ENCODE measurements at regions not wholly inside any gene's neighbourhood (a gene's known extent, or its start where the extent isn't known, plus 50 kb on each side); places are given as distances from the start of the nearest gene placed in this dataset.

DNA sequence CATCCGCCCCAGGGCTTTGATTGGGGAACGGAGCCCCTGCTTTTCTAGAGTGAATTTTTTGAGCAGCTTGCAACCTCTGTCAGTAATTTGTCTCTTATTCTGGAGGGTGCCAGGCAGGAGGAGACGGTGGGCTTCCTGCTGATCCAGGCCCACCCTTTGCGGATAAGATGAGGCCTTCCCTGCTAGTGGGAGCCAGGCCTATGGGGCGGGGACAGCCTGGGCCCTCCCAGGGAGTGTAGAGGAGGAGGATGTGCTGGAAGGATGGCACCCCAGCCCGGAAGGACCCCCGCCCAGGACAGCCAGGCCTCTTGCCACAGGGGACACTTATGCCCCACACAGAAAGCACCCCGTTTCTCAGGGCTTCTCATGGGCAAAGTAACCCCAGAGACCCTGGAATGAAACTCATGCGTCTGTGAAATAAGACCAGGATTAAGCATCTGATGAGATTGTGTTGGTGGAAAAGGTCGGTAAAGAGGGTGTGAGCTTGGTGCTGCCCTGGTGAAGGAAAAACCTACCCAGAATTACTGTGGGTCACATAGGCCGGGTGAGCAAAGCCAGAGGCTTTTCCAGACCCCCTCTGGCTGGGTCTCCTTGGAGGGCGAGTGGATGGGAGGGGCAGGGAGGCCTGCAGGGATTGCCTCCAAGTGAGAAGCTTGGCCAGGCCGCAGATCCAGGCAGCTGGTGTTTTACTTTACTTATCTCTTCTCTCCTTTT, 118.7 kb downstream of the SIK1 start:
- 90 to 97% methylated on average over 9 to 13 of the region's 13 CpGs for WGBS, 2 experiments (ENCODE audit: insufficient coverage in 1 of 2, insufficient read length in 1 of 2)
- TF ChIP-seq CTCF (conservative IDR thresholded peaks at IDR 0.05): no peak
- Histone ChIP-seq H3K4me1 (ENCODE audit: control insufficient read depth, insufficient read depth, low read length) (no peaks in the 10 kb centered on the region), H3K27me3 (ENCODE audit: control insufficient read depth, insufficient read depth, low read length, poor library complexity, severe bottlenecking) (no peaks in the 10 kb centered on the region), H3K27ac (ENCODE audit: low read depth, low read length) (no peak overlapping the region), H3K4me3 (ENCODE audit: low read length) (no peak overlapping the region), H3K9me3 (ENCODE audit: control insufficient read depth, low read length) (no peaks in the 10 kb centered on the region), H3K9ac (ENCODE audit: extremely low read depth, low read length, poor library complexity, severe bottlenecking) (no peak overlapping the region), H3K36me3 (ENCODE audit: control insufficient read depth, insufficient read depth, low read length) (no peaks in the 10 kb centered on the region)
- DNase-seq: no peak
- H3K4me3 Mint-ChIP-seq: no peak overlapping the region
- peaks cover 10% of the 10 kb centered on the region for H3K4me1 Mint-ChIP-seq
- H3K27ac Mint-ChIP-seq: peak overlapping the region; percentile 19
- no peaks in the 10 kb centered on the region for H3K27me3 Mint-ChIP-seq (ENCODE audit: insufficient read depth)
- H3K9me3 Mint-ChIP-seq: no peaks in the 10 kb centered on the region
- no peaks in the 10 kb centered on the region for H3K36me3 Mint-ChIP-seq (ENCODE audit: low read depth)

DNA sequence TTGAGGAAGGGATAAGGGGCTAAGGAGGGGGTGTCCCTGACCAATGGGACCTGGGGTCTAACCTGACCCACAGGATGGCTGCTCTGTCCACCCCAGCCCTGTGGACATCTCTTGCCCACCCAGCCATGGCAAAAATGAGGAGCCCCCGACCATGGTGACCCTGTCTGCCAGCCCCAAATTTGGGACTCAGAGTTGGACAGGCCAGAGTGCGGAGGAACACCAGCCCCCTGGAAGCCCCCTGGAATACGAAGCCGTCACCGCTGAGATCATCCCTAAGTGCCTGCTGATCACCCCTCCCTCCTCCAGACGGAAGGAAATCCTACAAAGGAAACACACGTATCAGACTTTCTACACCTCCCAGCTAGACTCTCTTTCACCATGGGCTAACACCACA, 119.3 kb downstream of the SIK1 start:
- no peaks in the 10 kb centered on the region for H3K27me3 ChIP-seq (ENCODE audit: control insufficient read depth, insufficient read depth, low read length, poor library complexity, severe bottlenecking)
- H3K27me3 Mint-ChIP-seq (ENCODE audit: insufficient read depth): no peaks in the 10 kb centered on the region
- no peak overlapping the region for H3K27ac ChIP-seq (ENCODE audit: low read depth, low read length)
- peak overlapping the region; percentile 19 for H3K27ac Mint-ChIP-seq
- no peak overlapping the region for H3K4me3 ChIP-seq (ENCODE audit: low read length)
- DNase-seq: no peak
- WGBS, 2 experiments (ENCODE audit: insufficient coverage in 1 of 2, insufficient read length in 1 of 2): 76 to 87% methylated on average over 4 to 7 of the region's 7 CpGs
- no peaks in the 10 kb centered on the region for H3K9me3 Mint-ChIP-seq
- H3K9me3 ChIP-seq (ENCODE audit: control insufficient read depth, low read length): no peaks in the 10 kb centered on the region
- H3K4me1 Mint-ChIP-seq: peaks cover 8% of the 10 kb centered on the region
- H3K9ac ChIP-seq (ENCODE audit: extremely low read depth, low read length, poor library complexity, severe bottlenecking): no peak overlapping the region
- no peak for TF ChIP-seq CTCF (conservative IDR thresholded peaks at IDR 0.05)
- no peaks in the 10 kb centered on the region for H3K4me1 ChIP-seq (ENCODE audit: control insufficient read depth, insufficient read depth, low read length)
- H3K36me3 Mint-ChIP-seq (ENCODE audit: low read depth): no peaks in the 10 kb centered on the region
- H3K36me3 ChIP-seq (ENCODE audit: control insufficient read depth, insufficient read depth, low read length): no peaks in the 10 kb centered on the region
- H3K4me3 Mint-ChIP-seq: no peak overlapping the region

- Mint-ChIP-seq H3K27ac (no peak overlapping the region), H3K4me1 (peaks cover 7% of the 10 kb centered on the region), H3K9me3 (no peaks in the 10 kb centered on the region), H3K4me3 (no peak overlapping the region), H3K27me3 (ENCODE audit: insufficient read depth) (no peaks in the 10 kb centered on the region), H3K36me3 (ENCODE audit: low read depth) (no peaks in the 10 kb centered on the region)
- Histone ChIP-seq H3K27ac (ENCODE audit: low read depth, low read length) (no peak overlapping the region), H3K4me1 (ENCODE audit: control insufficient read depth, insufficient read depth, low read length) (no peaks in the 10 kb centered on the region), H3K9me3 (ENCODE audit: control insufficient read depth, low read length) (no peaks in the 10 kb centered on the region), H3K36me3 (ENCODE audit: control insufficient read depth, insufficient read depth, low read length) (no peaks in the 10 kb centered on the region), H3K9ac (ENCODE audit: extremely low read depth, low read length, poor library complexity, severe bottlenecking) (no peak overlapping the region), H3K4me3 (ENCODE audit: low read length) (no peak overlapping the region), H3K27me3 (ENCODE audit: control insufficient read depth, insufficient read depth, low read length, poor library complexity, severe bottlenecking) (no peaks in the 10 kb centered on the region)
- WGBS, 2 experiments (ENCODE audit: insufficient coverage in 1 of 2, insufficient read length in 1 of 2): 90 to 93% methylated on average over 15 to 24 of the region's 24 CpGs
- no peak for DNase-seq
- no peak for TF ChIP-seq CTCF (conservative IDR thresholded peaks at IDR 0.05)
These were observed 119.8 kb downstream of the SIK1 start for GRCh38 chr21:43306911-43307676.
